GM19238 (cell line): ENCODE measurements at regions not wholly inside any gene's neighbourhood (a gene's known extent, or its start where the extent isn't known, plus 50 kb on each side); places are given as distances from the start of the nearest gene placed in this dataset.
"Not testable (repeated sequence)": the region's sequence is repeated elsewhere in the genome, so short reads cannot be mapped to it uniquely, and the experiment has no call there.

Experiments used
- DNase-seq: peaks from one replicate; pipeline ENCODE4 v3.0.0; 2011; ENCODE audit warnings: low spot score; ENCODE audit not compliant: insufficient read length

DNA sequence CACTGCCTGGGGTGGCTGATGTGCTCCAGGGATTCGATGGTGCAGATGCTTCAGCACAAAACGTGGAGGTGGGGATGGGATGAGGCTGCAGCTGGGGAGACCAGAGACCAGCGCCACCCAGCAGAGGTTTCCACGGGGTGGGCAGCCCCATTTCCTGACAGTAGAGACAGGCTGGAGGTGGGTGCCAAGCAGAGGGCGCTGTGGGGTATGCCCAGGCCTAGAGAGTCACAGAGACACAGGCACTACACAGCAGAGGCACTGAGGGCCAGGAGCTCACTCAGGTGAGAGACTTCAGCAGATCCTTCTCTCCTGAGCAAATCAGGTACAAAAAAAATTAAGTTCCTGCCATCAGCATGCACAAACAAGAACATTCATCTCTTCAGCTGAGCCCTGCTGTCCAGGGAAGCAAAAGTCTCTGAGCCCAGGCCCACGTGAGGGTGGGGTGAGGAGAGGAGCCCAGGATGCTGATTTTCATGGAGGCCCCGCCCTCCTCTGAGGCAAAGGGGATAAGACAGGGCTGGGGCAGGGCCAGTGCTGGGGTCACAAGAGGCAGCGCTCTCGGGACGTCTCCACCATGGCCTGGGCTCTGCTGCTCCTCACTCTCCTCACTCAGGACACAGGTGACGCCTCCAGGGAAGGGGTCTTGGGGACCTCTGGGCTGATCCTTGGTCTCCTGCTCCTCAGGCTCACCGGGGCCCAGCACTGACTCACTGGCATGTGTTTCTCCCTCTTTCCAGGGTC is 53.1 kb downstream of the GGTLC2 start:
- no peak for DNase-seq

DNA sequence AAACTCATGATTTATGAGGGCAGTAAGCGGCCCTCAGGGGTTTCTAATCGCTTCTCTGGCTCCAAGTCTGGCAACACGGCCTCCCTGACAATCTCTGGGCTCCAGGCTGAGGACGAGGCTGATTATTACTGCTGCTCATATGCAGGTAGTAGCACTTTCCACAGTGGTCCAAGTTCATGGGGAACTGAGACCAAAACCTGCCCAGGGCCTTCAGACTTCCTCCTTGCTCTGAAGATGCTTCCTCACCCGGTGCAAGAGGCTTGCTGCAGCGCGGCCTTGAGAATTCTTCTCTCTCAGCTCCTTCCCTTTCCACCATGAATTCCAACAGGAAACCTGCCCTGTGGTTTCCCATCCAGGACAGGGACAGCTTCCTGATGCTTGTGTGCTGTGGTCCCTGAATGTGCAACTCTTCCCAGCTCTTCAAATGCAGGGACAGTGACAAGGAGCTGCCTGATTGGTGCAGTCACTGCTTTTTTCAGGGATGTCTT is 53.9 kb downstream of the GGTLC2 start:
- DNase-seq = no peak

DNA sequence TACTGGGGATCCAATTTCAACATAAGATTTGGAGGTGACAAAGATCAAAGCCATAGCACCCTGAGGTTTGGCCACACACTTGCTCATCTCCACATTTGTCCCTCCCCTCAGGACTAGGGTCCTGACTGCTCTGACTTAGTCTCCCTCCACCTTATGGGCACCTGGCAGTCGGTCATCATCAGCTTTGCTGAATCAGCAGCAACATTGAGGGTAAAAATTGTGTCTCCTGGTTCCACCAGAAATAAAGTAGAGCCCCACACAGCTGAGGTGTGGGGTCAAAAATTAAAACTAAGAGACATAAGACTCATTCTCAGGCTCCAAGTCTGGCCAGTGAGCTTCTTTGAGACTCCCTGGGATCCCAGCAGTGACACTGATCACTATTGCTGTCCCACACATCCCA is 56.2 kb downstream of the GGTLC2 start:
- no peak for DNase-seq

GRCh38 chr22:22701557-22701956 is 57.1 kb downstream of the GGTLC2 start:
- DNase-seq = not testable (repeated sequence)

DNA sequence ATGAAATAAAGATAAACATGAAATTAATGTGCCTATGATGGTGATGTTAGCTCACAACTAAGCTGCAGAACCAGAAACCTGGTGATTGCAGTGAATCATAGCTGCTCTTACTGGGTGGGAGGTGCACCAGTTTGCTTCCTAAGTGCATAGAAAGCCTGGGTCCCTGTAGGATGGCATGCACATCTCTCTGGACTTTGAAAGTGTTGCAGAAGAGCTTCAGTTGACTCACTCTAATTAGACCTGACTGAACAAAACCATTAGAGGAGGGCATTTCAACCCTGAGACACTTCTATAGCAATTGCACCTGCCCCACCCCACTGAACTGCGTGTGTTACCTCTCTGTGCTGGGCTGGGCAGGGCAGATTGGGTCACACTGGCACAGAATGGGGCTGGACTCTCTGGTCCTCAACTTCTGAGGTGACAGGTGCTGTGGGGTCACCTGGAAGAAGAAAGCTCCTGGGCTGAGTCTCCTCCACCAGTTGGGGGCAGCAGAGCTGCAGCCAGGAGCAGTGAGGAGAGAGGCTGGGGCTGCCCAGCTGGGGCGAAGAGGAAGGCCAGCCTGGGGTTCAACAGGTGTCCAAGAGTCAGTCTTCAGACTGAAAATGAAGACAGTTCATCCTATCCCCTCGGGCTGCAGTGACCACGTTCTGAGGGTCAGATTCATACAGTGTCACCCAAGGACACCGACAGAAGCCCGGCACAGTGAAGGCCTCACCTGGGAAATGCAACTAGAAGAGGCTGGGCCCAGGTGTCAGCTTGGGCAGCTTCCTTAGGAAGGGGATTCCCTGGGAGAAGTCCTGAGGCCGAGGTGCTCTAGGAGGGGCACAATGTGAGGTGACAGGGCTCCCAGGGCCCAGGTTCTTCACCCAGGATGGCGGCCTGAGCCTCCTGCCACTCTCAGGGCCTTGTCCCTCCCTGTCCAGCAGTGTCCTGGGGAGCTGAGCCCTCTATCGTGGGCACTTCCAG is 58.1 kb downstream of the GGTLC2 start:
- DNase-seq = no peak

- no peak for DNase-seq
These were observed 58.8 kb downstream of the GGTLC2 start for GRCh38 chr22:22703203-22703570.

DNA sequence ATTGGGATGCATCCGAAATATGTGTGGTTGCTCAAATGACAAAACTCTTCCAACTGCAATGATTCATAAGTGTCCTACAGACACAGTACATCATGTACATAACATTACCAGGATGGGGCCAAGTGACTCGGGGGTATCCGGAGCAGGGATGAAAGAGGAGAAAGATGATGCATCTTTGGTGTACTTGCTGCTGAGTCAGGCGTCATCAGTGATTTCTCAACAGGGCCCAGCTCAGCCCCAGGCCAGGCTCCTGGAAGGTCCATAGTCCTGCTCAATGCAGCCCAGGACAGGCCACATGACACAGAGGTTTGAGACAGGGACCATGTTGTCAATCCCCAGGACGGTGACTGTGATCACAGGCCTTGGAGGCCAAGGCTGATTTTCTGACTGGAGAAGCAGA is 59.3 kb downstream of the GGTLC2 start:
- DNase-seq = no peak

GRCh38 chr22:22704156-22704946 is 59.9 kb downstream of the GGTLC2 start:
- no peak for DNase-seq

DNA sequence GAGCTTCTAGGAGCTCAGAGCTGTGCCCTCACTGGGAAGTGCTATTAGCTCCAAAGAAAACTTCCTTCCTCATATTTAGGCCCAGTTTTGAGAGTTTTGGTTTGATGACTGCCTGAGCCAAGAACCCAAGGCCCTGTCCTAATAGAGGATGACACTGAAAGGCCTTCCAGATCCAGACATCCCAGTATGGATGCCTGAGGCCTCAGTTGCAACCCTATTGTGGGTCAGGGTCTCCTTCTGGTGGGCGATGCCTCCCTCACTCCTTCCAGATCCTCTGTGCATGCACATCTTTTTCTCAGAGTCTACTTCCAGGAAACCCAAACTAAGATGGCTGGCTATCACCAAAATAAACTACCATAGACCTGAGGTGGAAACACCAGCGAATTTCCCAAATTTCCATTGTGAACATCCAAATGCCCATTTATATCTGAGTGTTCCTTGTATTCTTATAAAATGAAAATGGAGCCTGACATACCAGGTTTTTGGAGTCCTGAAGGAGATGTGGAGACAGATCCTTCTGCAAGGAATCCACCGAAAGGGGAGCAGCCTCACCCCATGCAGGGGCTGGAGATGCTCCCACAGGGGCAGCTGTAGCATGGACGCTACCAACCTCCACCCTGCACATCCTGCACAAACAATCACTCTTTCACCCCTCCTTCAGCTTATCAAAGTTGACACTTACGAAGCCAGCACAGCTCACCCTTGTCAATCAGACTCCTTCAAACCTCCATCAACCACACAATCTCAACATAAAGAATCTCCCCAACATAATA is 61.1 kb downstream of the GGTLC2 start:
- no peak for DNase-seq

- no peak for DNase-seq
These were observed 62.0 kb downstream of the GGTLC2 start for GRCh38 chr22:22706253-22706915.

DNA sequence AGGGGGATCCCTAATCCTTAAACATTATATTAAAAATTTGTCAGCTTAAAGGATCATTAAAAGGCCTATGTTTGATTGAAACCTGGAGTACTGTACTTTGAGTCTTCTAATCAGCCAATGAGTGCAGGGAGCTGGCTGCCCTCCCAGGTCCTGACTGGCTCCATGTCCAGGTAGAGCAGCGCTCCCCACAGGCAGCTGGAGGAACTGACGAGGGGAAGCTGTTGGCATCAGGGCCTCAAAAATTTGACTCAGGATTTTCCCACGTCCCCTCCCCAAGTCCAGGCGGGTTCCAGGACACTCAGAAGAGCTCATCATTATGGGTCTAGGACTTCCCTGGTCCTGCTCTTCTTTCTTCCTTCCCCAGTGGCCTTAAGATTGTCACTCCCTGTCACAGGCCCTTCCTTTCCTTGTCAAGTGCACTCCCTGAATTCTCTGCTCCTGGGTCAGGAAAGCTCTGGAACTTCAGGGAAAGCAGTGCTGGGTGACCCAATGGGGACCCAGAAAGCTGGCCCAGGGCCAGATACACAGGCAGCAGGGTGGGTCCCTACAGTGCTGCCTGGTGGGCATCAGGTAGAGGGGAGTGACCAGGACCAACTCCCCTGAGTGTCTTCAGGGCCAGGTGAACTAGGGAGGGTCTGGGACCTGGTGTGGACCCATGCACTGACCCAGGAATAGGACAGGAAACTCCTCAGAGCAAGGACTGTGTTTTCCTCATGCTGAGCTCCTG is 65.5 kb downstream of the GGTLC2 start:
- DNase-seq = no peak

GRCh38 chr22:22710719-22711531 is 66.5 kb downstream of the GGTLC2 start:
- DNase-seq = no peak

DNA sequence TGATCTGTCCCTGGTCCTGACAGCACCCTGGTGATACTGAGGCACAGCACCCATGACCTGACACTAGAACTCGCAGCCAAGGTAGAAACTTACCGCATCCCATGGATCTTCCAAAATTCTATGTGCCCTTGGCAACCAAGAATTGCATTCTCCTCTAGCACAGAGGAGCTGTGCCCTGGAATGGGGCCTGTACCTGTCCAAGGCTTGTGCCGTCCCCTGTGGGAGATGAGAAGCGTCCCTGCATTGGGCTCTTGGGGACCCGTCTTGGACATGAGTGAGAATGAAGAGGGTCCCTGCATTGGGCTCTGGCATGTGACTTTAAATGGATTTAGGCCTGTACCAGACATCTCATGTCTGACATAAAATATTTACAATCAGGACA is 67.1 kb downstream of the GGTLC2 start:
- no peak for DNase-seq

GRCh38 chr22:22712092-22712658 is 67.8 kb downstream of the GGTLC2 start:
- no peak for DNase-seq

DNA sequence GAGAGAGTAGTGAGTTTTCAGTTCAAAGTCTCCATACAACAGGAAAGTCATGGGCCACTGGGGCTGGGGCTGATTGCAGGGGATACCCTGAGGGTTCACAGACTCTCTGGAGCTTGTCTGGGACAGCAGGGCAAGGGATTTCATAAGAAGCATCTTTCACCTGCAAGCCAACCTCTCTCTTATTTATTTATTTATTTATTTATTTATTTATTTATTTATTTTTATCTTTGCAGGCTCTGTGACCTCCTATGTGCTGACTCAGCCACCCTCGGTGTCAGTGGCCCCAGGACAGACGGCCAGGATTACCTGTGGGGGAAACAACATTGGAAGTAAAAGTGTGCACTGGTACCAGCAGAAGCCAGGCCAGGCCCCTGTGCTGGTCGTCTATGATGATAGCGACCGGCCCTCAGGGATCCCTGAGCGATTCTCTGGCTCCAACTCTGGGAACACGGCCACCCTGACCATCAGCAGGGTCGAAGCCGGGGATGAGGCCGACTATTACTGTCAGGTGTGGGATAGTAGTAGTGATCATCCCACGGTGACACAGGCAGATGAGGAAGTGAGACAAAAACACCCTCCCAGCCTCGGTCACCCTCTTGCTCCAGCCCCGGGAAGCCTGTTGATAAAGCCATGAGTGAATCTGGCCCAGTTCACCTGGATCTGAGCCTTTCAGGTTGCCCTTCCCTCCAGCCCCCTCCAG is 68.4 kb downstream of the GGTLC2 start:
- DNase-seq = no peak

- no peak for DNase-seq
These were observed 69.0 kb downstream of the GGTLC2 start for GRCh38 chr22:22713416-22713815.

- DNase-seq = no peak
These were observed 70.4 kb downstream of the GGTLC2 start for GRCh38 chr22:22714600-22715335.
